HG03103 (cell line): ENCODE measurements at regions not wholly inside any gene's neighbourhood (a gene's known extent, or its start where the extent isn't known, plus 50 kb on each side); places are given as distances from the start of the nearest gene placed in this dataset.
"Not testable (repeated sequence)": the region's sequence is repeated elsewhere in the genome, so short reads cannot be mapped to it uniquely, and the experiment has no call there.

Experiments
- ATAC-seq: cut with Tn5 transposase; IDR thresholded peaks from one replicate; pipeline ENCODE4 v1.9.1; 2021; ENCODE audit warnings: low read depth; ENCODE audit not compliant: unreplicated experiment

DNA sequence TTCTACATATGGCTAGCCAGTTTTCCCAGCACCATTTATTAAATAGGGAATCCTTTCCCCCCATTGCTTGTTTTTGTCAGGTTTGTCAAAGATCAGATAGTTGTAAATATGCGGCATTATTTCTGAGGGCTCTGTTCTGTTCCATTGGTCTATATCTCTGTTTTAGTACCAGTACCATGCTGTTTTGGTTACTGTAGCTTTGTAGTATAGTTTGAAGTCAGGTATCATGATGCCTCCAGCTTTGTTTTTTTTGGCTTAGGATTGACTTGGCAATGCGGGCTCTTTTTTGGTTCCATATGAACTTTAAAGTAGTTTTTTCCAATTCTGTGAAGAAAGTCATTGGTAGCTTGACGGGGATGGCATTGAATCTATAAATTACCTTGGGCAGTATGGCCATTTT lies 60.0 kb upstream of the GPC3 start:
- not testable (repeated sequence) for ATAC-seq

DNA sequence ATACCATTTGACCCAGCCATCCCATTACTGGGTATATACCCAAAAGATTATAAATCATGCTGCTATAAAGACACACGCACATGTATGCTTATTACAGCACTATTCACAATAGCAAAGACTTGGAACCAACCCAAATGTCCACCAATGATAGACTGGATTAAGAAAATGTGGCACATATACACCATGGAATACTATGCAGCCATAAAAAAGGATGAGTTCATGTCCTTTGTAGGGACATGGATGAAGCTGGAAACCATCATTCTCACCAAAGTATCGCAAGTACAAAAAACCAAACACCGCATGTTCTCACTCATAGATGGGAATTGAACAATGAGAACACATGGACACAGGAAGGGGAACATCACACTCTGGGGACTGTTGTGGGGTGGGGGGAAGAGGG lies 81.7 kb upstream of the GPC3 start:
- ATAC-seq = not testable (repeated sequence)

DNA sequence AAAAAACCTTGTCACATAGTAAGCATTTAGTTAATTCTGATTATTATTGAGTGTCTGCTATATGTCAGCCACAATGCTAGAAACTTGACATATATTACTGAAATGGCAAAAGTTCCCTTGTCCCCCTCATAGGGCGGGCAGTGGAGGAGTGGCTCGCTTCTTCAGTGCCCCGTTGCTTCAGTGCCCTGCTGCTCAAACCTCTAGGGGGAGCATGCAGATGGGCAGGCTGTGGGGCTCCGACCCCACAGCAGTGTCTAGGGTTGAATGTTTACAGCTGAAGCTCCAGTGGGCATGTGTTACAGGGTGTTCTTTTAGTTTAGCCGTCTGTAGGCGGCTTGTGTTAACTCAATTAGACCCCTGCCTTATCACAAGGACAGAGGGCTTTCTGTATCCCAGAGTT lies 86.5 kb upstream of the GPC3 start:
- not testable (repeated sequence) for ATAC-seq

DNA sequence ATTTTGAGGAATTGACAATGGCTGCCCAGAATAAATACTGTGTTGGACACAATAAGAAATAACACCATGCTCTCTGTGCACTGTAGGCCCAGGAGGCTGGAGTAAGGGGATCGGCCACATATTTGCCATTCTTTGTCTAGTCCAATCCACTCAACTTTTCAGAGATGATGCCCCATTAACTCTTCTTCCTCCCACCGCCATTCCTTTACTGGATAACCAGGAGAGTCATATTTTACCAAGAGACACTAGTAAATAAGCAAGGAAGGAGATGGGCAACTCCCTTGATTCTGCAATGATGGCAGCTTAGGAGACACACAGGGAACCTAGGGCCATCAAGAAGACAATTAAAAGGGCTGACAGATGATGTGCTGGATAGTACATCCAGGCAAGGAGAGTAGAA lies 87.9 kb upstream of the GPC3 start:
- ATAC-seq = no peak

DNA sequence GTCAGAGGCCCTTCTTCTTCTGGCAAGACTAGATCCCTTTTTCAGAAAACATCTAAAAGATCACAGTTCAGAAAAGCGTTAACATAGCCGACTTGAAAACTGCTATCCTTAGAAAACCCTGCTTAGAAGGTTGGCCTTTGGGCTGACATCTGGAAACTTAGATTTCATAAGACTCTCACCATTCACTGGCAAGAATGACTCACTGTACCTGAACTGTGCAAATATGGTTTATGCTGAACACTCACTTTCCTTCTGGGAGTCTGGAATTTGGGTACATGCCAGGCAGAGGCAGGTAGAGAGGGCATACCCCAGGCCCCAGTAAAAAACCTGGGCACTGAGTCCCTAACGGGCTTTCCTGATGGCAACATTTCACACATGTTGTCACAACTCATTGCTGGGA lies 88.8 kb upstream of the GPC3 start:
- ATAC-seq = no peak

DNA sequence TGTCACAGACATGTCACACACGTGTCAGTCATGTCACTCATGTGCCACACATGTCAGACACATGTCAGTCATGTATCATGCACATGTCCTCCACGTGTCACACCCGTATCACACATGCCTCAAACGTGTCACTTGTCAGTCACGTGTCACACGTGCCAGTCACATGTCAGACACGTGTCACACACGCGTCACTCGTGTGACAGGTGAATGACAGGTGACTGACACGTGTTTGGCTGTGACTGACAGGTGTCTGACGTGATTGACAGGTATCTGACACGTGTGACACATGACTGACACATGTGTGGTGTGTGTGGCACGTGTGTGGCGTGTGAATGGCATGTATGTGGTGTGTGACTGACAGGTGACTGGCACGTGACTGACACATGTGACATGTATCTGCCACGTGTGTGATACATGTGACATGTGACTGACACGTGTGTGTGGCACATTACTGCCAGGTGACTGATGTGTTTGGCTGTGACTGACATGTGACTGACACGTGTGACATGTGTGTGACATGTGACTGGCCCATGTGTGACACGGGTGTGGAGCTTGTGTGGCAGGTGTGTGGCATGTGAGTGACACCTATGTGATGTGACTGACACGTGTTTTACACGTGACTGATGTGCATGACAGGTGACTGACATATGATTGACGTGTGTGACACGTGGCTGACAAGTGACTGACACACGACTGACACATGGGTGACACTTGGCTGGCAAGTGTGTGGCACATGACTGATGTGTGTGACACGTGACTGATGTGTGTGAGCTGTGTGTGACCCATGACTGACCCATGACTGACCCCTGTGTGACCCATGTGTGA lies 90.7 kb upstream of the GPC3 start:
- ATAC-seq = no peak

DNA sequence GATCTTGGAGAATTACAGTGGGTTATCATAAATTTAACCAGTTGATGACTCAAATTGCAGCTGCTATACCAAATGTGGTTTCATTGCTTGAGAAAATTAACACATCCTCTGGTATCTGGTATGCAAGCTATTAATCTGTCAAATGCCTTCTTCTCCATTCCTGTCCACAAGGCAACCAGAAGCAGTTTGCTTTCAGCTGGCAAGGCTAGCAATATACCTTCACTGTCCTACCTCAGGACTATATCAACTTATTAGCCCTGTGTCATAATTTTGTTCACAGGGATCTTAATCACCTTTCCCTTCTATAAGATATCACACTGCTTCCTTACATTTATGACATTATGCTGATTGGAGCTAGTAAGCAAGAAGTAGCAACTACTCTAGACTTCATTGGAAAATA lies 110.0 kb upstream of the GPC3 start:
- no peak for ATAC-seq

DNA sequence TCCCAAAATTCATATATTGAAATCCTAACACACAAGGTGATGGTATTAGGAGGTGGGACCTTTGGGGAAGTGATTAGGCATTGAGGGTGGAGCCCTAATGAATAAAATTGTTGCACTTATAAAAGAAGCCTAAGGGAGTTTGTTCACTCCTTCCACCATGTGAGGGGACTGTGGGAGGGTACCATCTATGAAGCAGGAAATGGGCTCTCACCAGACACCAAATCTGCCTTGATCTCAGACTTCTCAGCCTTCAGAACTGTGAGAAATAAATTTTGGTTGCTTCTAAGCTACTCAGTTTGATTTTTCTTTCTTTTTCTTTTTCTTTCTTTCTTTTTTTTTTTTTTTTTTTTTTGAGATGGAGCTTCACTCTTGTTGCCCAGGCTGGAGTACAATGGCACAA lies 116.2 kb upstream of the GPC3 start:
- no peak for ATAC-seq

DNA sequence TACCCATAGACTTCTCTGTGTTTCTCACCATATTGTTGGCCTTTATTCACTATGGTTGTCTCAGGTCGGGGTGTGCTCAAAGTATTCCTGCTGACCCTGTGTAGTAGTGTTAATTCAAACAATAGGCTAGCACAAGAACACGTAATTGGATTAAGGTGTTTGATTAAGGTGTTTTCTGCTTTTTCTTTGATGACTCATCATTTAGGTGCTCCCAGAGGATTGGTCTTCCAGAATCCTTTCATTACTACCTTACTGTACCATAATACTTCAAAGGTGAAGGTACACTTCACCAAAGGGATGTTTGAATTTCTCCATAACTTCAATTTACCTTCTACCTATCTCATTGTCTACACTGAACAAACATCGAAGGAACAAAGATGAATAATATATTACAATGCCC lies 121.7 kb upstream of the CCDC160 start:
- no peak for ATAC-seq

DNA sequence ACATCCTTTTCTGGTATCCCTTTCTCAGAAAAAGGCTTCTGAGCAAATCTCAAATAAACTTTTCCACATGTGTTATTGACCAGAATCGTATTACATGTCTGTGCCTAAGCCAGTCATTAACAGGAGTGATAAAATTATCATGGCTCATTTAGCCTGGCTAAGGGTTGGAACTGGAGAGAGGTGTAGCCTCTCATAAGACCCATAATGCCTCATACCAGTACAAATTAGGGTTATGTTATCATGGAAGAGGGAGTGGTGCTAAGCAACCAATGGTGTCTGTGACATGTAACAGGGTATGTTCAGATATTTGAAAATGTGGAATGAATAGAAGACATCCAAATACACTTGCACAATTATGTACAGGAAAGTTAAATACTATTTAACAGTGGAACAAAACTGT lies 99.6 kb upstream of the CCDC160 start:
- ATAC-seq = no peak

DNA sequence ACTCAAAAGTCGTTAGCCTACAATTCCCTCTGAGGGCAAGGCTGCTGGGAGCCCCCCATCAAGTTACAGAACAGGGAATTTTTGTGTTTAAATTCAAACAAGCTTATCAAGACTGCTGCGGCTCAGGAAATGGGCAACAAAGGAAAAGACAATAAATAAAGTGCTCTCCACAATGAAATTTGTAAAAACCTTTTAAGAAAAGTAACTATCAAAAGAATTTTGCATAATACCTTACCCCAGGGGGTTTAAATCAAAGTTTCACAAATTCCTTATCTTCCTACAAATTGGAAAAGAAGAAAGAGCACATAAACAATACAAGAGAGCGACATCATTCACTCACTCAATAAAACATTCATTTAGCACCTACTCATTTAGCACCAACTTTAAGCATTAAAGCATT lies 97.9 kb upstream of the CCDC160 start:
- ATAC-seq = no peak

DNA sequence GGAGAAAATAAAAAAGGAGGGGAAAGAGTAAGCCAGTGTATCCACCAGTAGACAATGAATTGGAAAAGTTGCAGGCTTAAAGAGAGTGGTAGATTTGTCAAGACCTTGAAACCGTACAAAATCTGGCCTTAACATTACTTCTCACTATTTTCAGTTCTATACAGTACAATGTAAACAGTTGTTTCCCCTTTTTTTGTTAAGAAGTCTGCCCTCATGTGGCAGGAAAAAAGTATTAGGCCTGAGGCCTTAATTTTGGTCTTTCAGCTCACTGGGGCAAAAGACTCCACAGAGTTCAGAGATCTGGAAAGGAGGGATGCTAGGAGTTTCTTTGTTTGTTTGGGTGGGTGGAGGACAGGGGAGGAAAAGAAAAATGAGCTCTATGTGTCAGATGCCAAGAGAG lies 92.8 kb upstream of the CCDC160 start:
- no peak for ATAC-seq

DNA sequence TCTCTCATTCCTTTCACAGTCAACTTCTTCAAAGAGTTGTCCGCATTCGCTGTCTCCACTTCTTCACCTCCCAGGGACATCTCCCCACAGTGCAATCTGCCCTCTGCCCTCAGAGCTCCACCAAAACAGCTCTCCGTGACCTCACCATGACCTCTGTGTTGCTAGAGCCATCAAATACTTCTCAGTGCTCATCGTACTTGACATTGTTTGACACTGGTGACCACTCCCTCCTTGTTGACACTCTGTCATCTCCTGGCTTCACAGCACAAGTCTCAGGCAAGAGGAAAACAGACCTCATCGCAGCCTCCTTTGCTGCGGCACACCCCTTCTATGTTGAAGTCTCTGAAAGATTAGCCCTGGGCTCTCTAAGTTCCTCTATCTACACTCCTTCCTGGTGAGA lies 90.5 kb upstream of the CCDC160 start:
- no peak for ATAC-seq

DNA sequence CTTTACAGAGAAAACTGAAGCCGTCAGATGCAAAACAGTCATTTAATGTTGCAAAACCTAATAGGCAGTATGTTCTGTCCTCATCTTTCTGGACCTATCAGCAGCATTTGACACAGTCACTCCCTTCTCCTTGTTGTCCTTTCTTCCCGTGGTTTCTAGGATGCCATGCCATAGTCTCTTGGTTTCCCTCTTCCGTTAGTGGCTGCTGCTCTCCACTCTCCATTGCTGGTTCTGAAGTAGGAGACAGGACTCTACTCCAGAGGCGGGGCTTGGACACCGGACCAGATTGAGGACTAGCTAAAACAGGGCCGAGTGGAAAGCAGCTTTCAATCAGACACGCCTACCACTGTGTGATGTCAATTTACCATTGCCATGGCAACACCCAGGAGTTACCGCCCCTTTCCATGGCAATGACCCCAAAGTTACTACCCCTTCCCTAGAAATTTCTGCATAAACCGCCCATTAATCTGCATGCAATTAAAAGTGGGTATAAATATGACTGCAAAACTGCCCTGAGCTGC lies 88.8 kb upstream of the CCDC160 start:
- ATAC-seq = no peak

DNA sequence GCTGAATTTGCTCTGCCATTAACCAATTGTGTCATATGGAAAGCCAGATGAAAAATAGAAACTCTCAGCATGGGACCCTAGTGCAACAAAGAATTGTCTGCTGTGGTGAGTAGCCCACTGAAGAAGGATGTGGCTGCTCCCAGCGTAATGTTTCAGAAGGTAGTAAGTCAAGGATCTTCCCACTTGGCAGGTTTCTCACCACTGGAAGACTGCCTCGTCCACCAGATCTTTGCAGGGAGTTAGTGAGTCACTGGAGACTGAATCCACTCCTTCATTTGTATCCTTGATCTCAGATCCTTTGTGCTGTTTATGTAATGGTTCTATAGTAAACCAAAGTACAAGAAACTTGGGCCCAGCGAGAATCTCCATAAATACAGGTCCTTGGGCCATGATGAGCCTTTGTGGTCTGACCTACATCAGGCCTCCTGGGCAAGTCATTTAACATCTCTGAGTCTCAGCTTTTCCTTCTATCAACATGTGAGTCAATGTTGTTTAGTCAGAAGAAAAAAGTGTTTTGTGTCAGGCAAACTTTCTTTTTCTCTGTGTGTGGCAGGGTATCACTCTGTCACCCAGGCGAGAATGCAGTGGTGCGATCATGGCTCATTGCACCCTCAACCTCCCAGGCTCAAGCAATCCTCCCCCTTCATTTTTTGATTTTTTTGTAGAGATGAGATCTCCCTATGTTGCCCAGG lies 78.0 kb upstream of the CCDC160 start:
- ATAC-seq = no peak

DNA sequence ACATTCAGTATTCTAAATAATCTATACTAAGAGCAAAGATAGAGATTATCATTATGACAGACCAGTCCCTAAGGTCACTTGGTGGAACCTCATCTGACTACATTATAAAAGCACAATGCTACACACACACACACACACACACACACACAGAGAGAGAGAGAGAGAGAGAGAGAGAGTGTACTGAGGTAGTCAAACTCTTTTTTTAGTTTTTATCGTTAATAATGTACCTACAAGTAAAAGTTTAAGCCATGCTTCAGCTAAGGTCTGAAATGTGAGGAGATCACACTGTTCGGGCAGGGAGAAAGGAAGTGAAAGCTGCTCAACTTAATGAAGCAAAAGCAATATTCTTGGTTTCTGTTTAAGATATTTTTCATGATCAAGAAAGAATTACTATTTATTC lies 75.8 kb upstream of the CCDC160 start:
- peak; percentile 81 for ATAC-seq

DNA sequence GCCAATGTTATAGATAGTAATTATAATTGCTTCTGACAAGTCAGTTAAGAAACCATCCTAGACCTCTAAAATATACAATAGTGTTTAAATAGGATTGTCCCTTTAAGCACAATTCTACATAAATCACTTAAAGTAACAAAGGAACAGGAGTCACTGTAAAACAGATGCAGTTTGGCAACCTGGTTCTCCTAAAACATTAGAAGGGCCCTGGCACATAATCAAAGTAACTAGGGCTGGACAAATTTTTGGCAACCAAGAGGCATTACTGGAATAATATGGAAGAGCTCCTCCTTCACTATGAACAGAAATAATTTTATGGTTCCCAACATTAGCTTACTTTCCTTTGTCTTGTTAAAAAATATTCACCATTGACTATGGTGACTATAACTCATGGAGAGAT lies 75.0 kb upstream of the CCDC160 start:
- ATAC-seq = no peak

DNA sequence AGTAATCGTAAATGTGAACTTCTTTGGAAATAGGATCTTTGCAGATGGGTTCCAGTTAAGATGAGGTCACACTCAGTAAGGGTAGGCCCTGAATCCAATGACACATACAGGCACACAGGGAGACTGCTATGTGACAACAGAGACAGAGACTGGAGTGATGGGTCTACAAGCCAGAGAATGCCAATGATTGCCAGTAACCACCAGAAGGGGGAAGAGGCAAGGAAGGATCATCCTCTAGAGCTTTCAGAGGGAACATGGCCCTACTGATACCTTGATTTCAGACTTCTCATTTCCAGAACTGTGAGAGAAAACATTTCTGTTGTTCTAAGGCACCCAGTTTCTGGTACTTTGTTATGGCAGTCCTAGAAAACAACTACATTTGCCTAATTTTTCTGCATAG lies 73.1 kb upstream of the CCDC160 start:
- no peak for ATAC-seq

DNA sequence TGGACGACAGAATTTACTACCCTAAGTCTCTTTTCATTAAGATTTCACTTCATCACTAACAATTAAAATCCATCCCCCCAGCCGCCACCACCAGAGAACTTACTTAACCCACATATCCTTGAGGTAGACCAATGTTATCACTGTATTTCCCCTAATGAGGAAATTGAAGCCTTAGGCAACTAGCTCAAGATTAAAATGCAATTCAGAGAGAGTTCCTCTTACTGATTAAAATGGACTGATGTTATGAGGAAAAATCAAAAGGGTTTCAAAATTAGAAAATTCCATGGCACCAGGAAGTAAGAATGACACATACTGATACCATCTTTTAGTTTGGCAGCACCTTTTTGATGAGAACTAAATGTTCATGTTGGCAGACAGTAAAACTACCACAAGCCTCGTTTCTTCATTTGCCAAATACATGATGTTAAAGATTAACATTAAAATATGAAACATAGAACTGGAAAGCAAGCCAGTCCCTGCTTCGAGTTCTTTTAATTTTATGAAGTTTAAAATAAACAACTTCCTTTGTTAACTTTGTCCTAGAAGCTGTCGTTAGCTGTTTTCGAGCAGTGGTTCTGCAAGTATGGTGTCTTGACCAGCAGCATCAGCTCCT lies 69.3 kb upstream of the CCDC160 start:
- no peak for ATAC-seq

DNA sequence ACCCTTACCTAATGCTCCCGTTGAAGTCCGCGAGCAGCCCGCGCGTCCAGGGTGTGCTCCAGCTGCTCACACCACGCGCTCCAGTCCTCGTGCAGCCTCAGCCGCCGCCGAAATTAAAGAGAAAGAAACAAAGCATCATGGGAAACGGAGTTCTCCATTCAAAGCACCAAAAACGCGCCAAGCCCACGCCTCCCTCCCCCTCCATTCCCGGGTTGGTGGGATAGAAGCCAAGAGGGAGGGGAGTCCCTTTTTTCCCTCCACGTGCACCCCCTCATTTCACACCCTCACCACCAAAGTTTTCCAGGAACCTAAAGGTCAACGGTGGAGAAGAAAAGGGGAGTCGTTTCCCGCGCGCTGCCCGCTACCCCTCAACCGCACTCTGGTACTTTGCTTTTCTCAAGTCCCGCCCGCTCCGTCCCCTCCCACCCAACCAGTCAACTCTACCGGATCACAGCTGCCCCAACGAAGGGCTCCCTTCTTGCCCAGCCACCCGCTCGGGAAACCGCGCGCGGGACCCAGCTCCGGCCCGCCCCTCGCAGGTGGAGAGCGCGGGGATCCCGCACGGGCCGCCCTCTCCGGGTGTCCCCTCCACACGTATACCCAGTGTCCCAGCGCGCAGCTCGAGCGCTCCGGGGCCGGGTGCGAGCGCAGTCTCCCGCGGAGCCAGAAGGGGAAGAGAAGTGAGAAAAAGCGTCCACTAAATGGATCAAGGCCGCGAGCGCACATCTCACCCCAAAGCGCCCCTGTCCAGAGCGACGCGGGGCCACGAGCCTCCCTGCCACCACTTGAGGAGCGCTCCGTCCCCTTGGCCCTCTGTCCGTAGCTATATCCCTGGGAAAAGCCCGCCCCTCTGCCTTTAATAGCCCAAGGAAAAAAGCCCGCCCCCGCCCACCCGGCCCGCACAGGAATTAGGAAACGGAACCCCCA lies 65.1 kb upstream of the CCDC160 start:
- no peak for ATAC-seq
